Caco-2 (cell line): ENCODE measurements at regions not wholly inside any gene's neighbourhood (a gene's known extent, or its start where the extent isn't known, plus 50 kb on each side); places are given as distances from the start of the nearest gene placed in this dataset.
"Not testable (repeated sequence)": the region's sequence is repeated elsewhere in the genome, so short reads cannot be mapped to it uniquely, and the experiment has no call there.

ENCODE experiments used
- BruUV-seq: library from RNA; stranded (reverse); fragments of 400-500 nt; replicated peaks from 2 replicates; lab custom pipeline; 2021; lab: Mats Ljungman, UMichigan
- CTCF ChIA-PET: fragments of 300-600 bp; sonication (Branson Sonifier 250); formaldehyde crosslinking; loops from one replicate; lab custom pipeline; 2022; ENCODE audit warnings: antibody characterized with exemption; lab: Charles Lee
- POLR2A ChIA-PET: fragments of 300-600 bp; sonication (Branson Sonifier 250); formaldehyde crosslinking; loops from one replicate; lab custom pipeline; 2022; ENCODE audit warnings: antibody characterized with exemption; lab: Charles Lee
- DNase-seq, 2 experiments: peaks; one replicate each; pipeline versions ENCODE4 v3.0.0 to v3.0.0-alpha.2; 2020 to 2022
- H3K27me3 ChIP-seq: replicated peaks from 2 replicates; pipeline ENCODE4 v1.6.0; 2011; ENCODE audit warnings: low read length; ENCODE audit not compliant: control insufficient read depth, insufficient read depth
- H3K36me3 ChIP-seq: 2 replicates; pipeline ENCODE4 v1.5.1; 2011; ENCODE audit warnings: low read length; ENCODE audit not compliant: control insufficient read depth, insufficient read depth
- H3K4me1 ChIP-seq: fragments of 250-450 bp; sonication (Bioruptor Pico); 2 replicates; pipeline ENCODE4 v1.5.1; 2020; ENCODE audit warnings: mild to moderate bottlenecking
- H3K4me3 ChIP-seq: 2 replicates; pipeline ENCODE4 v1.5.1; 2011; ENCODE audit warnings: low read depth, mild to moderate bottlenecking, control low read depth, low read length
- H3K9me3 ChIP-seq: fragments of 250-450 bp; sonication (Bioruptor Pico); 2 replicates; pipeline ENCODE4 v1.5.1; 2020; ENCODE audit warnings: mild to moderate bottlenecking, moderate library complexity
- H3K27ac Mint-ChIP-seq: one replicate; pipeline ENCODE4 v1.8.0; 2022; ENCODE audit warnings: mixed read lengths; ENCODE audit not compliant: unreplicated experiment
- H3K27me3 Mint-ChIP-seq: one replicate; pipeline ENCODE4 v1.8.0; 2022; ENCODE audit warnings: mixed read lengths; ENCODE audit not compliant: insufficient read depth, unreplicated experiment
- H3K36me3 Mint-ChIP-seq: one replicate; pipeline ENCODE4 v1.8.0; 2022; ENCODE audit warnings: mild to moderate bottlenecking, mixed read lengths; ENCODE audit not compliant: insufficient read depth, unreplicated experiment
- H3K4me1 Mint-ChIP-seq: one replicate; pipeline ENCODE4 v1.8.0; 2022; ENCODE audit warnings: low read depth, mixed read lengths; ENCODE audit not compliant: unreplicated experiment
- H3K4me3 Mint-ChIP-seq: one replicate; pipeline ENCODE4 v1.8.0; 2022; ENCODE audit warnings: mild to moderate bottlenecking, moderate library complexity, mixed read lengths; ENCODE audit not compliant: unreplicated experiment
- H3K9me3 Mint-ChIP-seq: one replicate; pipeline ENCODE4 v1.8.0; 2022; ENCODE audit warnings: mixed read lengths; ENCODE audit not compliant: unreplicated experiment
- CTCF ChIP-seq, 2 experiments: fragments of 200-600 bp in 1 of 2; IDR thresholded peaks; 1 replicate in 1 of 2; 2 replicates in 1 of 2; pipeline versions ENCODE4 v1.5.1 to v1.8.0; 2011 to 2022; ENCODE audit warnings: antibody characterized with exemption in 1 of 2, control low read depth in 1 of 2, inconsistent platforms in 1 of 2, low read depth in 1 of 2, low read length in 1 of 2, mild to moderate bottlenecking in 1 of 2, moderate library complexity in 1 of 2; ENCODE audit not compliant: insufficient read depth in 1 of 2, severe bottlenecking in 1 of 2, unreplicated experiment in 1 of 2
- intact Hi-C: fragments of 100-400 bp; cut with micrococcal nuclease; formaldehyde crosslinking; loops from one replicate; pipeline ENCODE4 v1.10.0; 2022; ENCODE audit not compliant: unreplicated experiment

GRCh38 chr2:84116143-84116542 lies 342.9 kb downstream of the SUCLG1 start:
- BruUV-seq = no TSS peak

GRCh38 chr2:84115173-84115857 lies 343.8 kb downstream of the SUCLG1 start:
- no peaks in the 10 kb centered on the region for H3K27me3 Mint-ChIP-seq
- H3K4me3 ChIP-seq = no peak overlapping the region
- H3K27me3 ChIP-seq = no peaks in the 10 kb centered on the region
- intact Hi-C loops = no loop called here
- no TSS peak for BruUV-seq
- TF ChIP-seq CTCF (IDR thresholded peaks at IDR 0.05; ENCODE audit: insufficient read depth in 1 of 2, low read depth in 1 of 2, low read length in 1 of 2, severe bottlenecking in 1 of 2, unreplicated experiment in 1 of 2) = no peak
- H3K4me3 Mint-ChIP-seq = no peak overlapping the region
- H3K36me3 ChIP-seq = no peaks in the 10 kb centered on the region
- DNase-seq = no peak
- H3K36me3 Mint-ChIP-seq = no peaks in the 10 kb centered on the region
- ChIA-PET POLR2A (no interaction called here), CTCF (no interaction called here)
- no peaks in the 10 kb centered on the region for H3K9me3 ChIP-seq
- H3K27ac Mint-ChIP-seq = no peak overlapping the region
- peaks cover 12% of the 10 kb centered on the region for H3K9me3 Mint-ChIP-seq
- no peaks in the 10 kb centered on the region for H3K4me1 ChIP-seq
- H3K4me1 Mint-ChIP-seq = no peaks in the 10 kb centered on the region

More at GRCh38 chr2:84116143-84116542, 342.9 kb downstream of the SUCLG1 start:
- no peak for TF ChIP-seq CTCF (IDR thresholded peaks at IDR 0.05; ENCODE audit: insufficient read depth in 1 of 2, low read depth in 1 of 2, low read length in 1 of 2, severe bottlenecking in 1 of 2, unreplicated experiment in 1 of 2)
- no peak for DNase-seq
- Mint-ChIP-seq H3K9me3 (peaks cover 12% of the 10 kb centered on the region), H3K27ac (no peak overlapping the region), H3K27me3 (no peaks in the 10 kb centered on the region), H3K36me3 (no peaks in the 10 kb centered on the region), H3K4me1 (no peaks in the 10 kb centered on the region), H3K4me3 (no peak overlapping the region)
- Histone ChIP-seq H3K9me3 (no peaks in the 10 kb centered on the region), H3K36me3 (no peaks in the 10 kb centered on the region), H3K4me3 (no peak overlapping the region), H3K27me3 (no peaks in the 10 kb centered on the region), H3K4me1 (no peaks in the 10 kb centered on the region)
- intact Hi-C loops = no loop called here
- ChIA-PET POLR2A (no interaction called here), CTCF (no interaction called here)

- CTCF ChIA-PET, H3K4me1 ChIP-seq, H3K4me3 ChIP-seq, H3K27ac Mint-ChIP-seq, H3K9me3 ChIP-seq, H3K9me3 Mint-ChIP-seq, H3K36me3 ChIP-seq, H3K27me3 ChIP-seq, H3K27me3 Mint-ChIP-seq, H3K36me3 Mint-ChIP-seq, intact Hi-C loops, H3K4me3 Mint-ChIP-seq, DNase-seq, H3K4me1 Mint-ChIP-seq, POLR2A ChIA-PET, BruUV-seq: not testable (repeated sequence)
Observed at GRCh38 chr2:84103816-84104527, 355.1 kb downstream of the SUCLG1 start.
